K562 (cell line): ENCODE measurements at regions not wholly inside any gene's neighbourhood (a gene's known extent, or its start where the extent isn't known, plus 50 kb on each side); places are given as distances from the start of the nearest gene placed in this dataset.

Experiments
- ATAC-seq: fragments of 200-7000 bp; cut with Tn5 transposase; 3 replicates; pipeline ENCODE4 v1.9.1; 2020; ENCODE audit warnings: moderate library complexity
- BruUV-seq: library from RNA; stranded (reverse); fragments of 400-500 nt; replicated peaks from 2 replicates; lab custom pipeline; 2021; lab: Mats Ljungman, UMichigan
- CTCF ChIA-PET: fragments of 300-600 bp; formaldehyde crosslinking; extraction: SDS; loops from one replicate; lab custom pipeline; 2021; ENCODE audit warnings: low intra/inter-chr PET ratio; lab: Yijun Ruan, JAX
- POLR2A ChIA-PET: fragments of 300-600, 350-650 bp; sonication (Branson Sonifier 250); formaldehyde crosslinking; extraction: SDS; loops from one replicate; lab custom pipeline; 2021; ENCODE audit warnings: antibody characterized with exemption, inconsistent platforms; lab: Yijun Ruan, JAX
- DNase-seq, 4 experiments: peaks; one replicate each; pipeline versions ENCODE4 v3.0.0 to v3.0.0-alpha.2; 2011 to 2018; ENCODE audit warnings: low spot score in 3 of 4, mixed read lengths in 3 of 4; ENCODE audit errors: extremely low read depth in 1 of 4
- FAIRE-seq: peaks from 2 replicates; lab custom pipeline; 2011; peaks lifted over from hg19 to GRCh38; lab: Jason Lieb, UNC
- H2AFZ ChIP-seq: 2 replicates; pipeline ENCODE4 v1.6.0; 2011; ENCODE audit warnings: low read depth, low read length, control low read depth, inconsistent platforms
- H3K27ac ChIP-seq: fragments of 200-600 bp; 3 replicates; pipeline ENCODE4 v1.8.0; 2011; ENCODE audit warnings: low read depth, mild to moderate bottlenecking, control low read depth, inconsistent platforms, low read length, moderate library complexity, mixed read lengths; ENCODE audit errors: extremely low read depth
- H3K27me3 ChIP-seq, 2 experiments: fragments of 300-600 bp in 1 of 2; 2 replicates in 1 of 2; 3 replicates in 1 of 2; pipeline versions ENCODE4 v1.6.0 to v1.8.0; 2011; ENCODE audit warnings: inconsistent platforms in 2 of 2, low read length in 2 of 2, mild to moderate bottlenecking in 1 of 2, mixed read lengths in 1 of 2, moderate library complexity in 1 of 2; ENCODE audit not compliant: control insufficient read depth in 2 of 2, insufficient read depth in 2 of 2
- H3K36me3 ChIP-seq: fragments of 300-600 bp; 3 replicates; pipeline ENCODE4 v1.8.0; 2011; ENCODE audit warnings: mild to moderate bottlenecking, low read length, inconsistent platforms; ENCODE audit not compliant: control insufficient read depth, insufficient read depth
- H3K4me1 ChIP-seq, 2 experiments: fragments of 200-600 bp in 1 of 2; replicated peaks in 1 of 2; 2 replicates in 1 of 2; 3 replicates in 1 of 2; pipeline versions ENCODE4 v1.5.1 to v1.8.0; 2011; ENCODE audit warnings: inconsistent platforms in 2 of 2, low read length in 2 of 2, mild to moderate bottlenecking in 1 of 2, mixed read lengths in 1 of 2, moderate library complexity in 1 of 2; ENCODE audit not compliant: control insufficient read depth in 2 of 2, insufficient read depth in 2 of 2
- H3K4me2 ChIP-seq: 2 replicates; pipeline ENCODE4 v1.6.1; 2011; ENCODE audit warnings: low read length, control low read depth, inconsistent platforms, mixed read lengths; ENCODE audit not compliant: insufficient read depth
- H3K4me3 ChIP-seq: fragments of 200-600 bp; sonication (generic), shearing (Covaris generic); 2 replicates; pipeline ENCODE4 v1.5.1; 2016; ENCODE audit warnings: control low read depth, inconsistent platforms
- H3K79me2 ChIP-seq: fragments of 200-600 bp; 3 replicates; pipeline ENCODE4 v1.8.0; 2011; ENCODE audit warnings: low read length, inconsistent platforms; ENCODE audit not compliant: control insufficient read depth, insufficient read depth
- H3K9ac ChIP-seq, 2 experiments: 2 replicates each; pipeline versions ENCODE4 v1.6.0 to v1.6.1; 2011; ENCODE audit warnings: low read depth in 2 of 2, low read length in 2 of 2, control low read depth in 1 of 2, inconsistent platforms in 1 of 2, mild to moderate bottlenecking in 1 of 2, mixed read lengths in 1 of 2; ENCODE audit not compliant: insufficient read depth in 1 of 2
- H3K9me1 ChIP-seq: one replicate; pipeline ENCODE4 v1.6.0; 2011; ENCODE audit warnings: inconsistent platforms, mild to moderate bottlenecking, low read length, moderate library complexity; ENCODE audit not compliant: control insufficient read depth, insufficient read depth
- H3K9me3 ChIP-seq: replicated peaks from 2 replicates; pipeline ENCODE4 v1.5.1; 2011; ENCODE audit warnings: low read depth, low read length, inconsistent platforms; ENCODE audit not compliant: control insufficient read depth, insufficient read depth
- H4K20me1 ChIP-seq: replicated peaks from 2 replicates; pipeline ENCODE4 v1.6.1; 2011; ENCODE audit warnings: low read length, inconsistent platforms, mixed read lengths; ENCODE audit not compliant: control insufficient read depth, insufficient read depth
- CBX5 ChIP-seq: IDR thresholded peaks from 2 replicates; pipeline ENCODE4 v1.6.1; 2014; ENCODE audit warnings: low read depth, borderline replicate concordance
- OTX1 ChIP-seq: fragments of 450-650 bp; formaldehyde crosslinking; IDR thresholded peaks from 2 replicates; pipeline ENCODE4 v1.4.0; 2022; ENCODE audit warnings: mild to moderate bottlenecking
- RAD21 ChIP-seq, 2 experiments: fragments of 250-450 bp in 1 of 2; fragments of 450-650 bp in 1 of 2; sonication (Bioruptor Pico) in 1 of 2; formaldehyde crosslinking in 1 of 2; IDR thresholded peaks in 1 of 2; conservative IDR thresholded peaks in 1 of 2; 2 replicates each; pipeline versions ENCODE4 v1.4.0 to v1.8.0; 2020 to 2022; ENCODE audit warnings: mild to moderate bottlenecking in 2 of 2, moderate library complexity in 1 of 2
- SRSF3 ChIP-seq: fragments of 200-400 bp; formaldehyde crosslinking; IDR thresholded peaks from 2 replicates; pipeline ENCODE4 v1.6.1; 2016; ENCODE audit warnings: mild to moderate bottlenecking, low read length, moderate library complexity; ENCODE audit not compliant: insufficient read depth
- WGBS: fragments of 100-300 bp; shearing (Covaris generic); methylation state at CpG from one replicate; pipeline ENCODE4 v1.1.6; 2016; ENCODE audit warnings: low coverage, mixed read lengths; ENCODE audit not compliant: insufficient coverage; ENCODE audit errors: missing lambda C conversion rate; 5-methylcytosine and 5-hydroxymethylcytosine counted together
- in situ Hi-C: fragments of 300-500 bp; cut with MboI; formaldehyde crosslinking; loops from 4 replicates; pipeline ENCODE4 v1.15.0; 2018; ENCODE audit warnings: inconsistent platforms, mixed read lengths
- intact Hi-C: fragments of 100-400 bp; cut with micrococcal nuclease; formaldehyde crosslinking; loops from 2 replicates; pipeline ENCODE4 v1.14.2; 2022
- TF ChIP-seq, protein P1 (sequence below): fragments of 450-650 bp; formaldehyde crosslinking; IDR thresholded peaks from 2 replicates; pipeline ENCODE4 v1.4.0; 2020; ENCODE audit warnings: mild to moderate bottlenecking, mixed read lengths

DNA sequence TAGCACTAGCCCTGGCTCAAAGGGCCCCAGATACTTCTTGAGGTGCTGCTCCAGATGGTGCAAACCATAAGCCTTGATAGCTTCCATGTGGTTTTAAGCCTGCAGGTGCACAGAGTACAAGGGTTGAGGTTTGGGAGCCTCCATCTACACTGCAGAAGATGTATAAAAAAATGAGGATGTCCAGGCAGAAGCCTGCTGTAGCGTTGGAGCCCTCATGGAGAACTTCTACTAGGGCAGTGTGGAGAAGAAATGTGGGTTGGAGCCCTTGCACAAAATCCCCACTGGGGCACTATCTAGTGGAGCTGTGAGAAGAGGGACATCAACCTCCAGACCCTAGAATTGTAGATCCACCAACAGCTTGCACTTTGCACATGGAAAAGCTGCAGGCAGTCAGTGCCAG, 231.9 kb downstream of the CHIC2 start:
- Histone ChIP-seq H3K27me3 (no peaks in the 10 kb centered on the region), H3K27ac (no peak overlapping the region), H3K4me3 (no peak overlapping the region), H3K9me3 (no peaks in the 10 kb centered on the region; the same call in 1 of the 2 replicates), H3K79me2 (no peaks in the 10 kb centered on the region), H3K36me3 (no peaks in the 10 kb centered on the region), H3K4me1 (no peaks in the 10 kb centered on the region), H3K4me2 (no peak overlapping the region), H3K9me1 (no peaks in the 10 kb centered on the region), H2AFZ (no peak overlapping the region), H3K9ac (no peak overlapping the region), H4K20me1 (no peaks in the 10 kb centered on the region)
- TF ChIP-seq CBX5 = peak; percentile 52; the same call in 1 of the 2 replicates
- no peak for TF ChIP-seq SRSF3
- TF ChIP-seq RAD21 (CRISPR knock-in tag; conservative IDR thresholded peaks at IDR 0.05 in 1 of 2, IDR thresholded peaks at IDR 0.05 in 1 of 2) = no peak
- no peak for TF ChIP-seq OTX1 (CRISPR knock-in tag)
- TF ChIP-seq, protein P1, sequence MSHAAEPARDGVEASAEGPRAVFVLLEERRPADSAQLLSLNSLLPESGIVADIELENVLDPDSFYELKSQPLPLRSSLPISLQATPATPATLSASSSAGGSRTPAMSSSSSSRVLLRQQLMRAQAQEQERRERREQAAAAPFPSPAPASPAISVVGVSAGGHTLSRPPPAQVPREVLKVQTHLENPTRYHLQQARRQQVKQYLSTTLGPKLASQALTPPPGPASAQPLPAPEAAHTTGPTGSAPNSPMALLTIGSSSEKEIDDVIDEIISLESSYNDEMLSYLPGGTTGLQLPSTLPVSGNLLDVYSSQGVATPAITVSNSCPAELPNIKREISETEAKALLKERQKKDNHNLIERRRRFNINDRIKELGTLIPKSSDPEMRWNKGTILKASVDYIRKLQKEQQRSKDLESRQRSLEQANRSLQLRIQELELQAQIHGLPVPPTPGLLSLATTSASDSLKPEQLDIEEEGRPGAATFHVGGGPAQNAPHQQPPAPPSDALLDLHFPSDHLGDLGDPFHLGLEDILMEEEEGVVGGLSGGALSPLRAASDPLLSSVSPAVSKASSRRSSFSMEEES (CRISPR knock-in tag) = no peak
- DNase-seq (no peak), FAIRE-seq (no peak), ATAC-seq (no peak)
- BruUV-seq = no TSS peak
- in situ Hi-C loops = no loop called here
- ChIA-PET POLR2A (no interaction called here), CTCF (no interaction called here)
- 0% methylated on average over 1 of the region's 1 CpG for WGBS
- intact Hi-C loops = no loop called here
